Amniotic stem cell (primary cell): ENCODE measurements at regions not wholly inside any gene's neighbourhood (a gene's known extent, or its start where the extent isn't known, plus 50 kb on each side); places are given as distances from the start of the nearest gene placed in this dataset.

Experiments used
- DNase-seq: peaks from one replicate; lab custom pipeline; 2025; lab: John Stamatoyannopoulos, UW

GRCh38 chr12:123100882-123101281 is 50.0 kb downstream of the PITPNM2 start:
- no peak for DNase-seq

- DNase-seq: no peak
These were observed 50.4 kb downstream of the PITPNM2 start for GRCh38 chr12:123100450-123100849.

- DNase-seq: no peak
These were observed 51.2 kb downstream of the PITPNM2 start for GRCh38 chr12:123099560-123100192.

- no peak for DNase-seq
These were observed 52.1 kb downstream of the PITPNM2 start for GRCh38 chr12:123098780-123099179.

- no peak for DNase-seq
These were observed 53.3 kb downstream of the PITPNM2 start for GRCh38 chr12:123097561-123098084.

- DNase-seq: no peak
These were observed 54.1 kb downstream of the PITPNM2 start for GRCh38 chr12:123096741-123097140.

GRCh38 chr12:123096182-123096581 is 54.7 kb downstream of the PITPNM2 start:
- DNase-seq: no peak

- DNase-seq: no peak
These were observed 55.6 kb downstream of the PITPNM2 start for GRCh38 chr12:123095078-123095881.

GRCh38 chr12:123094349-123095077 is 56.4 kb downstream of the PITPNM2 start:
- peak; percentile 53 for DNase-seq

GRCh38 chr12:123092866-123093265 is 58.0 kb downstream of the PITPNM2 start:
- no peak for DNase-seq

- no peak for DNase-seq
These were observed 59.4 kb downstream of the PITPNM2 start for GRCh38 chr12:123091230-123092150.

- DNase-seq: peak; percentile 87
These were observed 61.1 kb downstream of the PITPNM2 start for GRCh38 chr12:123089631-123090353.

GRCh38 chr12:123089140-123089539 is 61.8 kb downstream of the PITPNM2 start:
- DNase-seq: no peak

- no peak for DNase-seq
These were observed 65.0 kb downstream of the PITPNM2 start for GRCh38 chr12:123085730-123086487.

- no peak for DNase-seq
These were observed 65.8 kb downstream of the PITPNM2 start for GRCh38 chr12:123085066-123085465.

- no peak for DNase-seq
These were observed 67.0 kb downstream of the PITPNM2 start for GRCh38 chr12:123083661-123084571.

- DNase-seq: no peak
These were observed 70.3 kb downstream of the PITPNM2 start for GRCh38 chr12:123080634-123081033.

- DNase-seq: no peak
These were observed 72.2 kb downstream of the PITPNM2 start for GRCh38 chr12:123078531-123079155.

GRCh38 chr12:123078120-123078465 is 72.8 kb downstream of the PITPNM2 start:
- no peak for DNase-seq
